ENCODE measurements at regions not wholly inside any gene's neighbourhood (a gene's known extent, or its start where the extent isn't known, plus 50 kb on each side); places are given as distances from the start of the nearest gene placed in this dataset.

- POLR2A ChIA-PET = no interaction called here
- CTCF ChIA-PET = no interaction called here
Observed at GRCh38 chr9:135218331-135219225, 131.1 kb downstream of the OLFM1 start.

GRCh38 chr9:135219676-135220600, 132.5 kb downstream of the OLFM1 start:
- ChIA-PET POLR2A (no interaction called here), CTCF (no interaction called here)

GRCh38 chr9:135220601-135221575, 133.4 kb downstream of the OLFM1 start:
- ChIA-PET POLR2A (no interaction called here), CTCF (no interaction called here)

- POLR2A ChIA-PET = no interaction called here
Observed at GRCh38 chr9:135221576-135221950, 134.1 kb downstream of the OLFM1 start.

GRCh38 chr9:135221951-135222631, 134.6 kb downstream of the OLFM1 start:
- CTCF ChIA-PET = no interaction called here

More at GRCh38 chr9:135221576-135221950, 134.1 kb downstream of the OLFM1 start:
- CTCF ChIA-PET = no interaction called here

GRCh38 chr9:135222881-135223760, 135.7 kb downstream of the OLFM1 start:
- CTCF ChIA-PET = no interaction called here
- POLR2A ChIA-PET = no interaction called here

More at GRCh38 chr9:135221951-135222631, 134.6 kb downstream of the OLFM1 start:
- POLR2A ChIA-PET = no interaction called here

GRCh38 chr9:135223831-135224230, 136.4 kb downstream of the OLFM1 start:
- ChIA-PET CTCF (no interaction called here), POLR2A (no interaction called here)

- POLR2A ChIA-PET = no interaction called here
- CTCF ChIA-PET = no interaction called here
Observed at GRCh38 chr9:135224286-135224877, 136.9 kb downstream of the OLFM1 start.

GRCh38 chr9:135224921-135225541, 137.6 kb downstream of the OLFM1 start:
- CTCF ChIA-PET = no interaction called here
- POLR2A ChIA-PET = no interaction called here

- ChIA-PET CTCF (no interaction called here), POLR2A (no interaction called here)
Observed at GRCh38 chr9:135225619-135226228, 138.3 kb downstream of the OLFM1 start.

GRCh38 chr9:135226369-135227050, 139.0 kb downstream of the OLFM1 start:
- ChIA-PET CTCF (no interaction called here), POLR2A (no interaction called here)

GRCh38 chr9:135227641-135228251, 140.3 kb downstream of the OLFM1 start:
- POLR2A ChIA-PET = no interaction called here
- CTCF ChIA-PET = no interaction called here

- CTCF ChIA-PET = no interaction called here
- POLR2A ChIA-PET = no interaction called here
Observed at GRCh38 chr9:135228345-135228982, 141.0 kb downstream of the OLFM1 start.

GRCh38 chr9:135228983-135229625, 141.6 kb downstream of the OLFM1 start:
- ChIA-PET CTCF (no interaction called here), POLR2A (no interaction called here)

- ChIA-PET POLR2A (interaction anchor here (0.7 kb wide), 1 partner anchor 1452 kb away, joined by 5 read pairs; no protein-coding TSS in a partner anchor), CTCF (no interaction called here)
Observed at GRCh38 chr9:135229701-135230385, 142.4 kb downstream of the OLFM1 start.

Data from activated CD8-positive, alpha-beta memory T cell treated with anti-CD3 and anti-CD28 coated beads for 36 hours (primary cell).